CD14-positive monocyte (primary cell): ENCODE measurements at regions not wholly inside any gene's neighbourhood (a gene's known extent, or its start where the extent isn't known, plus 50 kb on each side); places are given as distances from the start of the nearest gene placed in this dataset.

Source experiments
- DNase-seq, 3 donors: peaks; one replicate each; pipeline ENCODE4 v3.0.0-alpha.2; 2011 to 2022
- H2AFZ ChIP-seq: 2 replicates; pipeline ENCODE4 v1.6.0; 2012; ENCODE audit warnings: mild to moderate bottlenecking, low read depth, low read length, inconsistent platforms; ENCODE audit not compliant: insufficient read depth, poor library complexity, severe bottlenecking
- H3K27ac ChIP-seq, 2 donors: 1 replicate in 1 of 2; 2 replicates in 1 of 2; pipeline ENCODE4 v1.5.1; 2012 to 2013; ENCODE audit warnings: low read length in 2 of 2, control low read depth in 1 of 2, inconsistent platforms in 1 of 2, low read depth in 1 of 2, mild to moderate bottlenecking in 1 of 2
- H3K27me3 ChIP-seq, 2 donors: one replicate each; pipeline versions ENCODE4 v1.6.0 to v1.6.1; 2011 to 2013; ENCODE audit warnings: low read length in 2 of 2; ENCODE audit not compliant: control insufficient read depth in 2 of 2, insufficient read depth in 2 of 2
- H3K36me3 ChIP-seq, 2 donors: replicated peaks in 1 of 2; 1 replicate in 1 of 2; 2 replicates in 1 of 2; pipeline versions ENCODE4 v1.5.1 to v1.6.1; 2012 to 2013; ENCODE audit warnings: low read length in 2 of 2, control low read depth in 1 of 2, inconsistent platforms in 1 of 2, mild to moderate bottlenecking in 1 of 2; ENCODE audit not compliant: insufficient read depth in 2 of 2, control insufficient read depth in 1 of 2
- H3K4me1 ChIP-seq, 2 donors: 1 replicate in 1 of 2; 2 replicates in 1 of 2; pipeline versions ENCODE4 v1.5.1 to v1.6.1; 2012 to 2013; ENCODE audit warnings: low read length in 2 of 2, control low read depth in 1 of 2, inconsistent platforms in 1 of 2, mild to moderate bottlenecking in 1 of 2, moderate library complexity in 1 of 2; ENCODE audit not compliant: insufficient read depth in 2 of 2, control insufficient read depth in 1 of 2
- H3K4me2 ChIP-seq: replicated peaks from 2 replicates; pipeline ENCODE3; 2012; ENCODE audit warnings: low read length, moderate library complexity, mild to moderate bottlenecking; ENCODE audit not compliant: poor library complexity, severe bottlenecking; ENCODE audit errors: extremely low read depth
- H3K4me3 ChIP-seq, 3 experiments: fragments of 200-600 bp in 1 of 3; sonication (generic) in 1 of 3; replicated peaks in 1 of 3; 1 replicate in 2 of 3; 2 replicates in 1 of 3; pipeline ENCODE4 v1.5.1; 2011 to 2013; ENCODE audit warnings: low read length in 3 of 3, mild to moderate bottlenecking in 3 of 3, control low read depth in 2 of 3, low read depth in 2 of 3, inconsistent platforms in 1 of 3, moderate library complexity in 1 of 3
- H3K79me2 ChIP-seq: 2 replicates; pipeline ENCODE4 v1.6.0; 2012; ENCODE audit warnings: mild to moderate bottlenecking, control low read depth, inconsistent platforms, low read length, moderate library complexity; ENCODE audit not compliant: insufficient read depth
- H3K9ac ChIP-seq: 2 replicates; pipeline ENCODE4 v1.6.0; 2017; ENCODE audit warnings: low read length, mild to moderate bottlenecking; ENCODE audit not compliant: insufficient read depth, poor library complexity, severe bottlenecking
- H3K9me3 ChIP-seq, 2 donors: replicated peaks in 1 of 2; 1 replicate in 1 of 2; 2 replicates in 1 of 2; pipeline versions ENCODE4 v1.5.1 to v1.6.1; 2012 to 2013; ENCODE audit warnings: low read length in 2 of 2, control low read depth in 1 of 2; ENCODE audit not compliant: control insufficient read depth in 1 of 2, insufficient read depth in 1 of 2
- H4K20me1 ChIP-seq: 2 replicates; pipeline ENCODE4 v1.6.0; 2012; ENCODE audit warnings: mild to moderate bottlenecking, low read length, control low read depth, moderate library complexity; ENCODE audit not compliant: insufficient read depth
- H3K27ac Mint-ChIP-seq, 7 donors: one replicate each; pipeline ENCODE4 v1.8.0; 2020; ENCODE audit warnings: mild to moderate bottlenecking in 7 of 7, mixed read lengths in 7 of 7, moderate library complexity in 6 of 7, inconsistent platforms in 2 of 7
- H3K27me3 Mint-ChIP-seq, 3 donors: one replicate each; pipeline ENCODE4 v1.8.0; 2021 to 2022; ENCODE audit warnings: low read depth in 3 of 3, mild to moderate bottlenecking in 3 of 3, mixed read lengths in 3 of 3, moderate library complexity in 3 of 3, inconsistent platforms in 1 of 3
- H3K36me3 Mint-ChIP-seq, 2 donors: one replicate each; pipeline ENCODE4 v1.8.0; 2020; ENCODE audit warnings: mixed read lengths in 2 of 2, inconsistent platforms in 1 of 2, mild to moderate bottlenecking in 1 of 2
- H3K4me1 Mint-ChIP-seq: one replicate; pipeline ENCODE4 v1.8.0; 2020; ENCODE audit warnings: mild to moderate bottlenecking, mixed read lengths
- H3K4me3 Mint-ChIP-seq, 2 donors: one replicate each; pipeline ENCODE4 v1.8.0; 2020; ENCODE audit warnings: mild to moderate bottlenecking in 2 of 2, mixed read lengths in 2 of 2, moderate library complexity in 1 of 2
- H3K9me3 Mint-ChIP-seq, 7 donors: one replicate each; pipeline ENCODE4 v1.8.0; 2020 to 2022; ENCODE audit warnings: mixed read lengths in 7 of 7, mild to moderate bottlenecking in 6 of 7, moderate library complexity in 6 of 7, inconsistent platforms in 2 of 7
- WGBS: methylation state at CpG from one replicate; pipeline ENCODE4 v1.1.5; 2013; ENCODE audit warnings: missing lambda C conversion rate; ENCODE audit not compliant: insufficient coverage; 5-methylcytosine and 5-hydroxymethylcytosine counted together
- intact Hi-C, 2 donors: fragments of 100-400 bp; cut with micrococcal nuclease; formaldehyde crosslinking; loops; one replicate each; pipeline versions ENCODE4 v1.15.0 to v1.15.1; 2023
- TF ChIP-seq, protein P1 (sequence below): fragments of 200-600 bp; IDR thresholded peaks from one replicate; pipeline ENCODE4 v1.8.0; 2022; ENCODE audit warnings: antibody characterized with exemption, mild to moderate bottlenecking

DNA sequence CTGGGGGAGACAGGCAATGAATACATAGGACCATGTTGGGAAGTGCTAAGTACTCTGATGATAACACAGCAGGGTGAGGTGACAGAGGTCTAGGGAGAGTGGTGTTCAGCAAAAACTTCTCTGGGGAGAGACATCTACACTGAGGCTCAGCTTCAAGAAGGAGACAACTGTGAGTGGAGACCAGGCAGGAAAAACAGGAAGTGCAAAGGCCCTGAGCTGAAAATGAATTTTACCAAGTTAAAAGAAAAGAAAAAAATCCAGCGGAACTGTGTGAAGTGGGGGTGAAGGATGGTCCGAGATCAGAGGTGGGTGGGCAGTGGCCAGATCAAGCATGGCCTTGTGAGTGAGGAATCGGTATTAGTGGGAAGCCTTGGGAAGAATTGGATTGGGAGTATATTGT, 110.1 kb upstream of the CLSTN2 start:
- Histone ChIP-seq H2AFZ (no peak overlapping the region), H4K20me1 (no peaks in the 10 kb centered on the region), H3K27me3 (no peaks in the 10 kb centered on the region), H3K36me3 (no peaks in the 10 kb centered on the region), H3K9me3 (no peaks in the 10 kb centered on the region), H3K4me3 (no peak overlapping the region), H3K4me2 (no peak overlapping the region), H3K27ac (no peak overlapping the region), H3K9ac (no peak overlapping the region), H3K4me1 (no peaks in the 10 kb centered on the region), H3K79me2 (no peaks in the 10 kb centered on the region)
- no peaks in the 10 kb centered on the region for H3K4me1 Mint-ChIP-seq
- no peaks in the 10 kb centered on the region for H3K36me3 Mint-ChIP-seq
- no peak overlapping the region for H3K27ac Mint-ChIP-seq
- H3K9me3 Mint-ChIP-seq = peaks cover 2 to 10% (median 7%) of the 10 kb centered on the region in 7 donors
- DNase-seq = no peak
- intact Hi-C loops = no loop called here
- WGBS = 92% methylated on average over 3 of the region's 3 CpGs
- no peak overlapping the region for H3K4me3 Mint-ChIP-seq
- H3K27me3 Mint-ChIP-seq = peaks cover 0 to 3% (median 2%) of the 10 kb centered on the region in 3 donors
- TF ChIP-seq, protein P1, sequence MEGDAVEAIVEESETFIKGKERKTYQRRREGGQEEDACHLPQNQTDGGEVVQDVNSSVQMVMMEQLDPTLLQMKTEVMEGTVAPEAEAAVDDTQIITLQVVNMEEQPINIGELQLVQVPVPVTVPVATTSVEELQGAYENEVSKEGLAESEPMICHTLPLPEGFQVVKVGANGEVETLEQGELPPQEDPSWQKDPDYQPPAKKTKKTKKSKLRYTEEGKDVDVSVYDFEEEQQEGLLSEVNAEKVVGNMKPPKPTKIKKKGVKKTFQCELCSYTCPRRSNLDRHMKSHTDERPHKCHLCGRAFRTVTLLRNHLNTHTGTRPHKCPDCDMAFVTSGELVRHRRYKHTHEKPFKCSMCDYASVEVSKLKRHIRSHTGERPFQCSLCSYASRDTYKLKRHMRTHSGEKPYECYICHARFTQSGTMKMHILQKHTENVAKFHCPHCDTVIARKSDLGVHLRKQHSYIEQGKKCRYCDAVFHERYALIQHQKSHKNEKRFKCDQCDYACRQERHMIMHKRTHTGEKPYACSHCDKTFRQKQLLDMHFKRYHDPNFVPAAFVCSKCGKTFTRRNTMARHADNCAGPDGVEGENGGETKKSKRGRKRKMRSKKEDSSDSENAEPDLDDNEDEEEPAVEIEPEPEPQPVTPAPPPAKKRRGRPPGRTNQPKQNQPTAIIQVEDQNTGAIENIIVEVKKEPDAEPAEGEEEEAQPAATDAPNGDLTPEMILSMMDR = no peak

DNA sequence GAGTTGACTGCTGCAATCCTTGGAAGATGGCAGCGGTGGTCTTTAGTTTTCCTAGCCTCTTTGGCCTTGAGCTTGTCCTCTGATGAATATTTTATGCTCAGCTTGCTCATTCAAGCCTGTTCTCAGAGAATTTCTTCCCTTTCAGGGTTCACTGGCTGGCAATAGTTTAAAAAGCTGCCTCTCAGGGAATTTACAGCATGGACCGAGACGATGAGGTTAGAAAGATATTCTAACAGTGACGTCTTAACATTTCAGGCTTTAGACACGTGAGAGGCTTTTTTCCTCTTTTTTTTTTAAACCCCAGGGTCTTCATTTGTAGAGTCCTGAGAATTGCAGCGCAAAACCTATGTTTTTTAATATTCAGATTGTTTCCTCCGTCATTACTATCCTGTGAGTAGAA, 120.3 kb upstream of the CLSTN2 start:
- intact Hi-C loops = no loop called here

More for the DNA sequence above, 120.3 kb upstream of the CLSTN2 start:
- H4K20me1 ChIP-seq = no peaks in the 10 kb centered on the region
- no peak overlapping the region for H2AFZ ChIP-seq
- DNase-seq = no peak
- Mint-ChIP-seq H3K4me3 (no peak overlapping the region), H3K36me3 (no peaks in the 10 kb centered on the region), H3K9me3 (peaks cover 0 to 12% (median 4%) of the 10 kb centered on the region in 7 donors), H3K27me3 (peaks cover 0 to 3% (median 0%) of the 10 kb centered on the region in 3 donors), H3K27ac (no peak overlapping the region), H3K4me1 (peaks cover 6% of the 10 kb centered on the region)
- H3K4me1 ChIP-seq = no peaks in the 10 kb centered on the region
- H3K27me3 ChIP-seq = no peaks in the 10 kb centered on the region
- no peak overlapping the region for H3K27ac ChIP-seq
- 100% methylated on average over 2 of the region's 7 CpGs for WGBS
- no peak overlapping the region for H3K4me2 ChIP-seq
- no peaks in the 10 kb centered on the region for H3K9me3 ChIP-seq
- no peak overlapping the region for H3K9ac ChIP-seq
- no peak overlapping the region for H3K4me3 ChIP-seq
- TF ChIP-seq, protein P1 = no peak
- no peaks in the 10 kb centered on the region for H3K79me2 ChIP-seq
- H3K36me3 ChIP-seq = no peaks in the 10 kb centered on the region
